SJCRH30 (cell line): ENCODE measurements at regions not wholly inside any gene's neighbourhood (a gene's known extent, or its start where the extent isn't known, plus 50 kb on each side); places are given as distances from the start of the nearest gene placed in this dataset.

Source experiments
- DNase-seq, 2 experiments: peaks; one replicate each; pipeline ENCODE4 v3.0.0-alpha.2; 2015 to 2020
- H3K27ac ChIP-seq: fragments of 250-450 bp; sonication (Bioruptor Pico); 2 replicates; pipeline ENCODE4 v1.5.1; 2020; ENCODE audit warnings: mild to moderate bottlenecking, moderate library complexity
- H3K27me3 ChIP-seq: fragments of 250-450 bp; sonication (Bioruptor Pico); 2 replicates; pipeline ENCODE4 v1.5.1; 2020; ENCODE audit warnings: mild to moderate bottlenecking, moderate library complexity
- H3K36me3 ChIP-seq: fragments of 250-450 bp; sonication (Bioruptor Pico); 2 replicates; pipeline ENCODE4 v1.5.1; 2020; ENCODE audit warnings: mild to moderate bottlenecking, moderate library complexity
- H3K4me1 ChIP-seq: fragments of 250-450 bp; sonication (Bioruptor Pico); 2 replicates; pipeline ENCODE4 v1.5.1; 2020; ENCODE audit warnings: mild to moderate bottlenecking, moderate library complexity
- H3K4me3 ChIP-seq: fragments of 250-450 bp; sonication (Bioruptor Pico); 2 replicates; pipeline ENCODE4 v1.5.1; 2020; ENCODE audit warnings: mild to moderate bottlenecking, moderate library complexity
- H3K9me3 ChIP-seq: fragments of 250-450 bp; sonication (Bioruptor Pico); replicated peaks from 2 replicates; pipeline ENCODE4 v1.5.1; 2020; ENCODE audit warnings: mild to moderate bottlenecking, moderate library complexity

DNA sequence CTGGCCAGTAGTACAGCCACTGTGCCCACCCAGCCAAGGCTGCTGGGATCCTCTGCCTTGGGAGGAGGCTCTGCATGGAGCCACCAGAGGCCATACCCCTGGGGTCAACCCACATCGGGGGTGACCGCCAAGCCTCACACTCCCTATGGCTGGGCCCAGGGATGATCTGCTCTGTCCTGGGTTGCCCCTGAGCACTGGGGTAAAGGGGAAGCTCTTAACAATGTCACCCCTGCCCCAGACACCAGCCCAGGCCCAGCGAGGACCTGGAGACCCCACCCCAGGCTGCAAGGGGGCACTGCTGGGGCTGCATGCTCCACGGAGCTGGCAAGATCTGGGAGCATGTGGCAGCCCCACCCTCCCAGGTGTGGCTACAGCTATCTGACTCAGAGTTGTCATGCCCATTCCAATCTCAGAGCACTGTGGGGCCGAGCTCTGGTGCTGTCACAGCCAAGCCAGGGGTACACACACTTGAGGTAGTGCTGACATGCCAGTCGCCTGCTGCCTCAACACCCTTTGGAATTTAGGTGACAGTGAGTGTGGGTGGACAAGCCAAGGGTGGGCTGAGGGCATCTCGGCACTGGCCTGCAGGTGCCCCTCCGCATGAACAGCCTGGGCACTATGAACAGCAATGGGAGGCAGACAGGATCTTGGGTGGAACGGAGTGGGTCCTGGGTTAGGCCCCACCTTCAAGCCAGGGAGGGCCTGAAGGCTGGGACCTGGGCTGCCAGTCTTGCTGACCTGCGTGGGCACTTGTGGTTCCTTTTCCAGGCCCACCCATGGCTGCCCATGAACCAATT is 427.7 kb downstream of the LRRIQ3 start:
- Histone ChIP-seq H3K36me3 (no peaks in the 10 kb centered on the region), H3K27ac (no peak overlapping the region), H3K27me3 (no peaks in the 10 kb centered on the region), H3K4me1 (no peaks in the 10 kb centered on the region), H3K4me3 (no peak overlapping the region), H3K9me3 (no peaks in the 10 kb centered on the region)
- no peak for DNase-seq

DNA sequence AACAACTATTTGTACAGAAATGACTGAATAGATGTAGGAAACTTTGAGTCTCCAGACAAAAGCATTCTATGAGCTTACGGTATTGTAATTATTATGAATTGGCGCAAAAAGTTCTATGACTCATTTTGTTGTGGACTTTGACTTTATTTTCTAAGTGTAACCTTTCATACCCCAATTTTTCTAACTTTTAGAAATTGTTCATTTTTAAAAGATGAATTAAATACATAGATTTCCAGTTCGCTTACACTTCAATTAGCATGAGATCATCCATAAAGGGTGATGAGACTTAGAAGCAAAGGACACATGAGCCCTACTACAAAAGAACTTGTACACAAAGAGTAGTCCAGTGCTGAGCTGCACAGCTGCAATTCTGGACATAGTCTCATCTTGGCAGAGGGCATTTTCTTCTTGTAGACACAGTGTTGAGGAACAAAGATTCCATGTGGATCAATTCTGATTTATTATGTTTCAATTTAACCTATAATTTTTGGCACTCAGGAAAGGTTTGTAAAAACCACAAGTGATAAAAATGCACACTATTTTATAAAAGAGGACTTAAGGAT is 431.1 kb downstream of the LRRIQ3 start:
- DNase-seq: no peak
- Histone ChIP-seq H3K4me3 (no peak overlapping the region), H3K4me1 (no peaks in the 10 kb centered on the region), H3K27me3 (no peaks in the 10 kb centered on the region), H3K9me3 (no peaks in the 10 kb centered on the region), H3K27ac (no peak overlapping the region), H3K36me3 (no peaks in the 10 kb centered on the region)

DNA sequence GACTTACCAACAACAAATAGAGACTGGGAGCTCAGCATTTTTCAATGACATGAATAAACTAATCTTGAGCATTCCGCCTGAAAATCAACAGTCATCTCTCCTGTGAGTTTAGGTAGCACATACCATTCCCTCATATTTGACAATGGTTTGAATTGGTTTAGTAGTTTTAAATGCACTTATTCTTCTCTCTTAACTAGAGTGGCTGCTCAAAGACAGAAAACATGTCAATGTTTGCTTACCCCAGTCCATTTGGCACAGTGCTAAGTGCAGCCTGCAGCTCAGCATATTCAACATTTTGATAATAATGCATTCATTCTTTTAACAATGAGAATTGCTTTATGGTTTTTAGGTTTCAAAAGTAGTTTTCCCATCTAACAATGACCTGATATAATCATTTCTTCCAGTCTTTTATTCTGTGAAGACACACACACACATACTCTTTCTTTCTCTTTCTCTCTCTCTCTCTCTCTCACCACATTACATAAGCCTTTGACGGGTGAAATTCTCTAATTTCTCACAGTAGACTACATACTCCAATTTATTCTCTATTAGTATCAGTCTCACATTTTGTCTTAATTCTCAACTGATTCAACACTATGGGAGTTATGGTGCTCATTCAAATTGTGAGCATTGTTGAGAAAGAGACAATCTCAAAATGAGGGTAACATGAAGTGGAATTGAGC is 432.3 kb downstream of the LRRIQ3 start:
- Histone ChIP-seq H3K4me1 (no peaks in the 10 kb centered on the region), H3K27ac (no peak overlapping the region)
- DNase-seq: no peak

DNA sequence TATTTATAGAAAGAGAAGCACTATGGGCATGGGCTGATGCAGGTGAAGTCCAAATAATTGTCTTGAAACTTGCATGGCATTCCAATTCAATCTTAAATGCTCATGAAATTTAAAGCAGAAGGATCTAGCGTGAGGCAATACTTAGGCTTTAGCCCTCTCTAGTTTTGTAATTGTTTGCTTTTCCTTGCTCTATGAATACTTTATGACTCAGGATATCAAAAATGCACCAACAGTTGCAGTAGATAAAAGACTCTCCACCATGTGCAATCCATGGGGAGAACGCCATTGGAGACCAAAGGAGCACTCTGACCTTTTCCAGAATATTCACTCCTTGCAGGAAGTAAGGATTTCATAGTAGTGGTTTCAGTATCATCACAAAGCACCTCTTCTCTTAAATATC is 436.4 kb downstream of the LRRIQ3 start:
- H3K4me1 ChIP-seq: no peaks in the 10 kb centered on the region
- H3K4me3 ChIP-seq: no peak overlapping the region
- no peaks in the 10 kb centered on the region for H3K36me3 ChIP-seq
- no peak overlapping the region for H3K27ac ChIP-seq
- no peaks in the 10 kb centered on the region for H3K9me3 ChIP-seq
- no peak for DNase-seq
- no peaks in the 10 kb centered on the region for H3K27me3 ChIP-seq

More for the DNA sequence above, 432.3 kb downstream of the LRRIQ3 start:
- Histone ChIP-seq H3K4me3 (no peak overlapping the region), H3K27me3 (no peaks in the 10 kb centered on the region), H3K9me3 (no peaks in the 10 kb centered on the region), H3K36me3 (no peaks in the 10 kb centered on the region)

DNA sequence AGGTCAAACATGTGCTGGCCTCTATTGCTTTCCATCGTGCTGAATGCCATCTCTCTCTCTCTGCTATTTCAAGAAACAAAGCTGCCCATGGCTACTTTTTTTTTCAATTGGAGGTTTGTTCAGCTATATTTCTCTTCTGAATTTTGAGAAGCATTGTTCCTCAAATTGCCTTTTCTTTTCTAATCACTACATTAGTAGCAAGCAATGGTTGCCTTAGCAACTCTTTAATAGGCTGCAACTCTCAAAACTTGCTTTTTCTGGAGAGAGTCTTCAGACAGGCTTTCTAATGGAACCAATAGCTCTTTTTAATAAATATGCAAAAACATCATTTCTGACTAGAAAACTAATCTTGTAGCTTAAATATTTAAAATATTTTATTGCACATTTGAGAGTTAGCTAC is 439.0 kb downstream of the LRRIQ3 start:
- H3K36me3 ChIP-seq: no peaks in the 10 kb centered on the region
- H3K4me3 ChIP-seq: no peak overlapping the region
- H3K4me1 ChIP-seq: no peaks in the 10 kb centered on the region
- H3K9me3 ChIP-seq: no peaks in the 10 kb centered on the region
- H3K27me3 ChIP-seq: no peaks in the 10 kb centered on the region
- H3K27ac ChIP-seq: no peak overlapping the region
- DNase-seq: no peak

DNA sequence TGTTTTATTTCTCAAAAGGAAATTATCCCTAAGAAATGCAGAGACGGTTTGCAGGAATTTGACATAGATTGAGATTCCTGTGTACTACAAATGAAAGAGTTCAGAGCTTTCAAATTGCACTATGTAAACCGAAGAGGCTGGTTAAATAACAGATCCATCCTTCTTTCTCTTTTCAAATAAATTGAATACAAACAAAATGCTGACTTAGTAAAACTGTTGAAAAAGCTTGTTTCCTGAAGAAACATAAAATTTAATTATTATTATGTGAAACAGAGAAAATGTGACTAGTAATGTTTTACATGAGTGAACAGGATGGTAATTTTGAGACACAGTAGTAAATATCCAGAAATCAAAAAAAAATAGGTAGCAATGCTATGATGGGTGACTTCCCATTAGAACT is 441.2 kb downstream of the LRRIQ3 start:
- DNase-seq: no peak
- H3K27me3 ChIP-seq: no peaks in the 10 kb centered on the region
- no peaks in the 10 kb centered on the region for H3K4me1 ChIP-seq
- H3K36me3 ChIP-seq: no peaks in the 10 kb centered on the region
- no peak overlapping the region for H3K4me3 ChIP-seq
- no peak overlapping the region for H3K27ac ChIP-seq
- no peaks in the 10 kb centered on the region for H3K9me3 ChIP-seq

DNA sequence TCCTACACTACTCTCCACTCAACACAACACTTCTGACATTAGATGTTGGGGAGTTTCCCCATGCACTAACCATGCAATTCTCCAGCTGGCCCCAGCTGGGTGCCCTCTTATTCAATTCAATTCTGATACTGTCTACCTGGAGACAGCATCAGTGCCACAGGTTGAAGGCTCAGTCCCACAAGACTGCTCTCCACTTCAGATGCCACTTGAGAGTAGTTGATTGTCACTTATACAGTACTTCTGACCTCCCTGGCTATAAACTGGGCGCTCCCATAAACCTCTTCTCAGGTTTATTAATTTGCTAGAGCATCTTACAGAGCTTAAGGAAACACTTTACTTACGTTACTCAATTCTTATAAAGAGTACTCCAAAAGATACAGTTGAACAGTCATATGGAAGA is 442.3 kb downstream of the LRRIQ3 start:
- DNase-seq: no peak
- H3K27me3 ChIP-seq: no peaks in the 10 kb centered on the region
- H3K9me3 ChIP-seq: no peaks in the 10 kb centered on the region
- H3K4me1 ChIP-seq: no peaks in the 10 kb centered on the region
- no peak overlapping the region for H3K4me3 ChIP-seq
- no peaks in the 10 kb centered on the region for H3K36me3 ChIP-seq
- H3K27ac ChIP-seq: no peak overlapping the region

DNA sequence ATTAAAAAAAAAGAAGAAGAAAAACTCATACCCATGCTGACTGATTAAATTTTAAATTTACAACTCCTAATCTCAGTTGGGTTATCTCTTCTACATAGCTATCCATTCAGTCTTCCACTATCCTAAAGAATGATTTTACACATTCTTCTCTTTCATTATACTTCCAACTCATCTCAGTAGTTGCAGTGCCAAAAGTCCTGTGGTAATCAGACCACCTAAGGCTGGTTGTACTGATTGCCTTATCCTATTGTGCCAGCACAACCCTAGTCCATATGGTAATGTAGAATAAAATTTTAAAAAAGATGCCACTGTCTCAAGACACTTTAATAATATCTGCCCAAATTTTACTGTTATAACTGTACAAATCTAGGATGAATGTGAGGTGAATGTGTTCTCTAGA is 448.0 kb downstream of the LRRIQ3 start:
- H3K9me3 ChIP-seq: no peaks in the 10 kb centered on the region
- H3K27ac ChIP-seq: no peak overlapping the region
- H3K36me3 ChIP-seq: no peaks in the 10 kb centered on the region
- no peaks in the 10 kb centered on the region for H3K4me1 ChIP-seq
- H3K4me3 ChIP-seq: no peak overlapping the region
- H3K27me3 ChIP-seq: no peaks in the 10 kb centered on the region
- no peak for DNase-seq

DNA sequence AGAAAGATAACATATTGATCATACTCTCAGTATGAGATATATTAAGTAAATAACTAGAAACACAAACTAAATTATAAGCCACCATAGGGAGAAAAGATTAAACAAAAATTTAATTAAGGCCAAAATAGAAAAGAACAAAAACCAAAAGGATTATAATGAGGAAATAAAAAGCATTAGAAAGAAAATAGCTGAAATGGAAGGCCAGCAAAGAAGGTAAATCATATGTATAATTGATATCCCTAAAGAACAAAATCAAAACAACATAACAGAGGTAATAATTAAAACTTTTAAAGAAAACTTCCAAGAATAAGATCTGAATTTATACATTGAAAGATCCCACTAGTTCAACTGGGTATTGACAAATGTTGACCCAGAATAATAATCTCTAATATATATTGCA is 453.0 kb downstream of the LRRIQ3 start:
- H3K4me1 ChIP-seq: no peaks in the 10 kb centered on the region

DNA sequence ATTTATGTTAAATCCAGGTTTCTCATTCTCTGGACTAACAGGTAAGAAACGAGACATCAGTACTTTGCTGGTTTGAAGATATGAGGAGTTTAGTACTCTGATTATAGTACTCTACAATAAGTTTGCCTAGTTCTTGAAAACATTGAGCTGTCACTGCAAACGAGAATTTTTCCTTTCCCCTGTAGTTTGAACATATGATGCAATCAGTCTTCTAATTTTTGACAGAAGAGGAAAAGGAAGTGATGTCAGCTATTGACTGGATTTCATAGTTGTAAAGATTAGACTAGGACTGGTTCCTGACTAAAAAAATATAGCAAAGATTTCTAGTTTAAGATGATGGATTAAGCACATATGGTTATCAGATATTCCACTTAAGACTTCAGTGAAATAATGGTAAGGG is 461.9 kb downstream of the LRRIQ3 start:
- Histone ChIP-seq H3K27me3 (no peaks in the 10 kb centered on the region), H3K9me3 (no peaks in the 10 kb centered on the region), H3K4me3 (no peak overlapping the region), H3K4me1 (no peaks in the 10 kb centered on the region), H3K27ac (no peak overlapping the region), H3K36me3 (no peaks in the 10 kb centered on the region)
- DNase-seq: no peak

More for the DNA sequence above, 453.0 kb downstream of the LRRIQ3 start:
- no peak for DNase-seq
- no peaks in the 10 kb centered on the region for H3K36me3 ChIP-seq
- H3K9me3 ChIP-seq: no peaks in the 10 kb centered on the region
- H3K4me3 ChIP-seq: no peak overlapping the region
- H3K27ac ChIP-seq: no peak overlapping the region
- no peaks in the 10 kb centered on the region for H3K27me3 ChIP-seq

DNA sequence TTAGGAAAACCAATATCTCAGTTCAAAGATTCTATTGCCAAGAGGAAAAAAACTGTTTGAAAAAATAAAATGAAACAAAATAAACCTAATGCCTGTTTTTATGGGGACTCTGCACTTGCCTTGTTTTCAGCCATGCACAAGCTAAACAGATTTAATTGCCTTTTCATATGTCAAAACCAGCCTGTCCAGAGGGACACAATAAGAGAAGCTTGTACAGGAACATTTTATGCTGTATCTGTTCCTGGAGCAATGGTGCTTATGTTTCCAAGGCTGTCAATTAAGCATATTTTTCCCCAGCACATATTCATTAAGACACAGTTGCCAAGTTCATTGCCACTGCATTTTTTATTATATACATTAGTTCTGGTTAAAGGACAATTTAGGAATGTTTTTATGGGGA is 470.9 kb downstream of the LRRIQ3 start:
- no peak for DNase-seq
- Histone ChIP-seq H3K27ac (no peak overlapping the region), H3K4me3 (no peak overlapping the region), H3K4me1 (no peaks in the 10 kb centered on the region), H3K9me3 (no peaks in the 10 kb centered on the region), H3K36me3 (no peaks in the 10 kb centered on the region), H3K27me3 (no peaks in the 10 kb centered on the region)

DNA sequence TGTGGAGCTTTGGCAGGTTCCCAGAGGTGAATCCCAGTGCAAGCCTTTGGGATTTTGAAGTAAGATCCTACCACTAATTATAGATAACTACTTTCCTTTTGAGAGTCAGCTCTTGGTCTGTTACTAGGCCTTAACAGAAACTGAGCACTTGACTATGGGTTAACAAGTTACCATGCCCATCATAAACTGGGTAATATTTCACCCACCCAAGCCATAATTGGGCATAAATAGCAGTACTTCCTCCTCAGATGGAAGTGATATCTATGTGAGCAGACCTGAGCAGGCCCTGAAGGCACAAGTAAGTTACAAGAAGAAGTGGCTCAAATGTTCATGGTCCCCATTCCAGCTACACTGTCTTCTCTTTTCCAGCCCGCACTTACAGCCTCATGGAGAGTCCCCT is 475.9 kb downstream of the LRRIQ3 start:
- no peak for DNase-seq
- H3K27me3 ChIP-seq: no peaks in the 10 kb centered on the region
- H3K9me3 ChIP-seq: no peaks in the 10 kb centered on the region
- no peaks in the 10 kb centered on the region for H3K4me1 ChIP-seq
- no peak overlapping the region for H3K27ac ChIP-seq
- no peaks in the 10 kb centered on the region for H3K36me3 ChIP-seq
- no peak overlapping the region for H3K4me3 ChIP-seq

DNA sequence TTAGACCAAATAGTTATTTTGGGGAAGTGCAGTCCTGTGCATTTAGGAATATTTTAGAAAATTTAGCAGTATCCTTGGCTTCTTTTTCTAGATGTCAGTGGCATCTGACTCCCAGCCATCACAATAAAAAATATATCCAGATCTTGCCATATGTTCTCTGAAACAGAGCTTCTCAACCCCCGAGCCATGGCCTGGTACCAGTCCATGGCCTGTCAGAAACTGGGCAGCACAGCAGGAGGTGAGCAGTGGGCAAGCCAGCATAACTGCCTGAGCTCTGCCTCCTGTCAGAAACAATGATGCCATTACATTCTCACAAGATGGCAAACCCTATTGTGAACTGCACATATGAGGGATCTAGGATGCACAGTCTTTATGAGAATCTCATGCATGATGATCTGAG is 480.0 kb downstream of the LRRIQ3 start:
- no peaks in the 10 kb centered on the region for H3K36me3 ChIP-seq
- H3K4me1 ChIP-seq: no peaks in the 10 kb centered on the region
- DNase-seq: no peak
- no peaks in the 10 kb centered on the region for H3K9me3 ChIP-seq
- H3K27ac ChIP-seq: no peak overlapping the region
- H3K4me3 ChIP-seq: no peak overlapping the region
- H3K27me3 ChIP-seq: no peaks in the 10 kb centered on the region

DNA sequence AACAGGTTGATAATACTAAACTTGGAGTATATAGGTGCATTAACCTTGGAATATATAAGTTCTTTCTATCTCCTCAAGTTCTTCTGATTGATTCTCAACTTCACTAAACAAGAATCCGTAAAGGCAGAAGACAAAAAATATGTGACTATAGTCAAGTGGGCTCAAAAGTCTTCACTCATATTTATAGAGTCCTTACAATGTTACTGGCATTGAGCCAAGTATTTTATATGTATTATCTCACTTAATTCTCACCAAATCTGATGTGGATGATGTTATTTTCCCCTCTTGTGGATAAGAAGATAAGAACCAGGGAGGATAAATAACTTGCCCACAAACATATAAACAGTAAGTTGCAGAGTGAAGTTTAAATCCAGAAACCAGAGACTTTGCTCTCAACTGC is 486.9 kb downstream of the LRRIQ3 start:
- Histone ChIP-seq H3K36me3 (no peaks in the 10 kb centered on the region), H3K27ac (no peak overlapping the region), H3K4me1 (no peaks in the 10 kb centered on the region), H3K9me3 (no peaks in the 10 kb centered on the region), H3K4me3 (no peak overlapping the region), H3K27me3 (no peaks in the 10 kb centered on the region)
- no peak for DNase-seq

DNA sequence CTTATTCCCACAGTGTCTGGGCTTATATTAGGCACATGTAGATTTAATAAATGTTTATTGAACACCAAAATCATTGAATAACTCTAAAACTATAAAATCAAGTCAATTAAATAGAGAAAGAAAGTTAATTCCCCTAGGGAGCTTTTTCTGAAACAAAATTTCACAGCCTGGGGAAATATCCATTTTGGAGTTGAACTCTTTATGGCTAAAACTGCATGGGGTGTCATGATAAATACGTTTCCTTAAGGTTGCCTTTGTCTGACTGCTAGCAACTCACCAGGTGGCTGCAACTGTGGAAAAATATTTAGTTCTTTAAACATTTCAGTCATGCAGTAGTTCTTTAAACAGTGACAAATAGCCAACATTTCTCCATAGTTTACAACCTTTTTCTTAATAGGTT is 496.1 kb downstream of the LRRIQ3 start:
- Histone ChIP-seq H3K4me1 (no peaks in the 10 kb centered on the region), H3K27me3 (no peaks in the 10 kb centered on the region), H3K4me3 (no peak overlapping the region)

More for the DNA sequence above, 496.1 kb downstream of the LRRIQ3 start:
- H3K9me3 ChIP-seq: no peaks in the 10 kb centered on the region
- H3K27ac ChIP-seq: no peak overlapping the region
- DNase-seq: no peak
- H3K36me3 ChIP-seq: no peaks in the 10 kb centered on the region
